ENCODE measurements at regions not wholly inside any gene's neighbourhood (a gene's known extent, or its start where the extent isn't known, plus 50 kb on each side); places are given as distances from the start of the nearest gene placed in this dataset.

DNA sequence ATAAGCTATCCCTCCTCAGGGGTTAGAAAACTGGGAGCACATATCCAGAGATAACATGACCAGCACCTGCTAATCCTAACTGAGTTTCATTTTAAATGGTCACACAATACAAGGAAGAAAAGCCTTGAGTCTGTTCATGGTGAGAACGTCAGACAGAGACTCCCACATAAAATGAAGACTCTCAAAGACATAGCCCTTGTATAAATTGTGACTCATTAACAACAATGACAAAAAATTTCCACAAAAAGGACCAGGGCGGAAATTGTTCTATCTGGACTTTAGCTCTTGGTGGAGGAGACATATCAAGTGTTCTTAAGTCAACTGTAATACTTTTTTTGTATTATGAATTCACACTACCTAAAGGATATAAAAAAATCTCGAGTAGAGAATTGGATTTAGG, 313.7 kb upstream of the DCN start:
- TF ChIP-seq, protein P1, sequence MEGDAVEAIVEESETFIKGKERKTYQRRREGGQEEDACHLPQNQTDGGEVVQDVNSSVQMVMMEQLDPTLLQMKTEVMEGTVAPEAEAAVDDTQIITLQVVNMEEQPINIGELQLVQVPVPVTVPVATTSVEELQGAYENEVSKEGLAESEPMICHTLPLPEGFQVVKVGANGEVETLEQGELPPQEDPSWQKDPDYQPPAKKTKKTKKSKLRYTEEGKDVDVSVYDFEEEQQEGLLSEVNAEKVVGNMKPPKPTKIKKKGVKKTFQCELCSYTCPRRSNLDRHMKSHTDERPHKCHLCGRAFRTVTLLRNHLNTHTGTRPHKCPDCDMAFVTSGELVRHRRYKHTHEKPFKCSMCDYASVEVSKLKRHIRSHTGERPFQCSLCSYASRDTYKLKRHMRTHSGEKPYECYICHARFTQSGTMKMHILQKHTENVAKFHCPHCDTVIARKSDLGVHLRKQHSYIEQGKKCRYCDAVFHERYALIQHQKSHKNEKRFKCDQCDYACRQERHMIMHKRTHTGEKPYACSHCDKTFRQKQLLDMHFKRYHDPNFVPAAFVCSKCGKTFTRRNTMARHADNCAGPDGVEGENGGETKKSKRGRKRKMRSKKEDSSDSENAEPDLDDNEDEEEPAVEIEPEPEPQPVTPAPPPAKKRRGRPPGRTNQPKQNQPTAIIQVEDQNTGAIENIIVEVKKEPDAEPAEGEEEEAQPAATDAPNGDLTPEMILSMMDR (IDR thresholded peaks at IDR 0.05) = no peak
- TF ChIP-seq POLR2A (IDR thresholded peaks at IDR 0.05) = no peak

Measured in heart left ventricle (tissue), 13 donors.